H1 (cell line): ENCODE measurements at regions not wholly inside any gene's neighbourhood (a gene's known extent, or its start where the extent isn't known, plus 50 kb on each side); places are given as distances from the start of the nearest gene placed in this dataset.

ENCODE experiments used
- CTCF ChIA-PET: fragments of 300-600 bp; sonication (Branson Sonifier 250); formaldehyde crosslinking; loops from one replicate; lab custom pipeline; 2021; ENCODE audit not compliant: partially characterized antibody; lab: Charles Lee
- POLR2A ChIA-PET: fragments of 300-600 bp; sonication (Branson Sonifier 250); formaldehyde crosslinking; loops from one replicate; lab custom pipeline; 2021; ENCODE audit warnings: inconsistent platforms; ENCODE audit not compliant: partially characterized antibody; lab: Charles Lee
- DNase-seq, 2 experiments: peaks; one replicate each; pipeline versions ENCODE4 v3.0.0 to v3.0.0-alpha.2; 2010 to 2022; ENCODE audit warnings: low spot score in 2 of 2, low read depth in 1 of 2, mixed read lengths in 1 of 2
- FAIRE-seq: peaks from 2 replicates; lab custom pipeline; 2011; peaks lifted over from hg19 to GRCh38; lab: Jason Lieb, UNC
- H2AFZ ChIP-seq: 2 replicates; pipeline ENCODE4 v1.8.1; 2012; ENCODE audit warnings: low read length, inconsistent platforms
- H2AK5ac ChIP-seq: 2 replicates; pipeline ENCODE4 v1.6.1; 2013; ENCODE audit warnings: low read depth, low read length
- H2BK120ac ChIP-seq: replicated peaks from 2 replicates; pipeline ENCODE3; 2013; ENCODE audit warnings: low read depth, low read length, inconsistent platforms
- H2BK12ac ChIP-seq: 2 replicates; pipeline ENCODE4 v1.6.1; 2013; ENCODE audit warnings: low read depth, low read length
- H2BK15ac ChIP-seq: 2 replicates; pipeline ENCODE4 v1.6.1; 2013; ENCODE audit warnings: low read length
- H2BK20ac ChIP-seq: 2 replicates; pipeline ENCODE4 v1.6.1; 2013; ENCODE audit warnings: low read length
- H2BK5ac ChIP-seq: 2 replicates; pipeline ENCODE4 v1.6.1; 2013; ENCODE audit warnings: low read depth, low read length
- H3K14ac ChIP-seq: 2 replicates; pipeline ENCODE4 v1.6.1; 2013; ENCODE audit warnings: inconsistent platforms; ENCODE audit not compliant: insufficient read length
- H3K18ac ChIP-seq: 2 replicates; pipeline ENCODE4 v1.6.1; 2013; ENCODE audit warnings: low read length; ENCODE audit errors: extremely low read depth
- H3K23ac ChIP-seq: 2 replicates; pipeline ENCODE4 v1.6.1; 2013; ENCODE audit warnings: inconsistent platforms; ENCODE audit not compliant: insufficient read length
- H3K23me2 ChIP-seq: 2 replicates; pipeline ENCODE4 v1.6.1; 2013; ENCODE audit warnings: low read depth, low read length
- H3K27ac ChIP-seq: 2 replicates; pipeline ENCODE4 v1.6.1; 2011; ENCODE audit warnings: low read depth, low read length, inconsistent platforms
- H3K27me3 ChIP-seq, 4 experiments: replicated peaks in 1 of 4; 1 replicate in 1 of 4; 2 replicates in 3 of 4; pipeline versions ENCODE4 v1.6.1 to v1.8.1; 2011 to 2013; ENCODE audit warnings: low read length in 3 of 4, mild to moderate bottlenecking in 3 of 4, inconsistent platforms in 2 of 4, mixed read lengths in 2 of 4, moderate library complexity in 1 of 4; ENCODE audit not compliant: control insufficient read depth in 3 of 4, insufficient read depth in 3 of 4; ENCODE audit errors: extremely low read depth in 1 of 4
- H3K36me3 ChIP-seq, 4 experiments: 2 replicates each; pipeline versions ENCODE4 v1.6.1 to v1.8.1; 2011 to 2013; ENCODE audit warnings: mild to moderate bottlenecking in 4 of 4, low read length in 3 of 4, moderate library complexity in 2 of 4, control low read depth in 1 of 4, inconsistent platforms in 1 of 4; ENCODE audit not compliant: insufficient read depth in 4 of 4, control insufficient read depth in 2 of 4
- H3K4ac ChIP-seq: replicated peaks from 2 replicates; pipeline ENCODE3; 2013; ENCODE audit warnings: low read length, low read depth, mixed read lengths, inconsistent platforms; ENCODE audit not compliant: insufficient read length
- H3K4me1 ChIP-seq, 4 experiments: replicated peaks in 1 of 4; 1 replicate in 1 of 4; 2 replicates in 3 of 4; pipeline versions ENCODE4 v1.6.1 to v1.8.1; 2011 to 2013; ENCODE audit warnings: low read length in 3 of 4, inconsistent platforms in 2 of 4, mixed read lengths in 1 of 4; ENCODE audit not compliant: insufficient read depth in 4 of 4, control insufficient read depth in 3 of 4
- H3K4me2 ChIP-seq, 2 experiments: 2 replicates each; pipeline versions ENCODE4 v1.6.1 to v1.8.1; 2011 to 2013; ENCODE audit warnings: low read depth in 2 of 2, low read length in 2 of 2, control low read depth in 1 of 2, inconsistent platforms in 1 of 2, mild to moderate bottlenecking in 1 of 2; ENCODE audit not compliant: insufficient read depth in 1 of 2
- H3K4me3 ChIP-seq, 4 experiments: fragments of 200-600, 300-600 bp in 1 of 4; sonication (generic), shearing (Covaris generic), sonication (Bioruptor Twin) in 1 of 4; 2 replicates each; pipeline versions ENCODE4 v1.5.1 to v1.8.1; 2011 to 2016; ENCODE audit warnings: low read length in 4 of 4, low read depth in 3 of 4, control low read depth in 2 of 4, inconsistent platforms in 2 of 4, mild to moderate bottlenecking in 2 of 4, mixed read lengths in 1 of 4, moderate library complexity in 1 of 4; ENCODE audit not compliant: insufficient read depth in 2 of 4; ENCODE audit errors: extremely low read depth in 1 of 4
- H3K56ac ChIP-seq: replicated peaks from 2 replicates; pipeline ENCODE3; 2013; ENCODE audit warnings: low read depth, mild to moderate bottlenecking, mixed read lengths, low read length, inconsistent platforms; ENCODE audit not compliant: insufficient read length
- H3K79me1 ChIP-seq: 2 replicates; pipeline ENCODE4 v1.6.1; 2013; ENCODE audit warnings: low read depth, low read length, control low read depth
- H3K79me2 ChIP-seq, 2 experiments: 2 replicates each; pipeline versions ENCODE4 v1.6.1 to v1.8.1; 2012 to 2013; ENCODE audit warnings: low read length in 2 of 2, mild to moderate bottlenecking in 2 of 2, inconsistent platforms in 1 of 2; ENCODE audit not compliant: insufficient read depth in 2 of 2, control insufficient read depth in 1 of 2
- H3K9ac ChIP-seq, 4 experiments: replicated peaks in 1 of 4; 1 replicate in 1 of 4; 2 replicates in 3 of 4; pipeline versions ENCODE4 v1.6.1 to v1.8.1; 2011 to 2013; ENCODE audit warnings: low read depth in 3 of 4, low read length in 3 of 4, control low read depth in 2 of 4, mild to moderate bottlenecking in 2 of 4, moderate library complexity in 2 of 4, inconsistent platforms in 1 of 4; ENCODE audit errors: extremely low read depth in 1 of 4
- H3K9me3 ChIP-seq, 2 experiments: 2 replicates each; pipeline versions ENCODE4 v1.6.1 to v1.8.1; 2012 to 2013; ENCODE audit warnings: mild to moderate bottlenecking in 2 of 2, moderate library complexity in 2 of 2, control low read depth in 1 of 2, inconsistent platforms in 1 of 2, low read depth in 1 of 2, low read length in 1 of 2, mixed read lengths in 1 of 2; ENCODE audit not compliant: insufficient read depth in 2 of 2
- H4K20me1 ChIP-seq, 2 experiments: replicated peaks in 1 of 2; 2 replicates each; pipeline versions ENCODE3 to v1.8.1; 2011 to 2013; ENCODE audit warnings: inconsistent platforms in 2 of 2, low read length in 2 of 2, mild to moderate bottlenecking in 1 of 2; ENCODE audit not compliant: insufficient read depth in 2 of 2, control insufficient read depth in 1 of 2
- H4K5ac ChIP-seq: 2 replicates; pipeline ENCODE4 v1.6.1; 2013; ENCODE audit warnings: low read length, low read depth, mixed read lengths, inconsistent platforms; ENCODE audit not compliant: insufficient read length
- H4K8ac ChIP-seq: 2 replicates; pipeline ENCODE4 v1.8.0; 2013; ENCODE audit warnings: mild to moderate bottlenecking, moderate library complexity, low read length, inconsistent platforms; ENCODE audit not compliant: insufficient read depth; ENCODE audit errors: extremely low read depth
- H4K91ac ChIP-seq: replicated peaks from 2 replicates; pipeline ENCODE3; 2013; ENCODE audit warnings: low read length, mixed read lengths, inconsistent platforms; ENCODE audit not compliant: insufficient read length
- ASH2L ChIP-seq: fragments of 200-600, 300-600 bp; sonication (generic); IDR thresholded peaks from one replicate; pipeline ENCODE4 v1.7.1; 2017; ENCODE audit warnings: low read length
- CBX5 ChIP-seq: fragments of 300-800, 300-1000 bp; sonication (generic); IDR thresholded peaks from 2 replicates; pipeline ENCODE4 v1.7.1; 2016; ENCODE audit warnings: antibody characterized with exemption, low read length, low read depth
- GABPA ChIP-seq: IDR thresholded peaks from 2 replicates; pipeline ENCODE4 v1.6.1; 2011; ENCODE audit warnings: mild to moderate bottlenecking, low read length, moderate library complexity, borderline replicate concordance; ENCODE audit not compliant: insufficient read depth
- GTF2F1 ChIP-seq: IDR thresholded peaks from 2 replicates; pipeline ENCODE4 v1.6.1; 2012; ENCODE audit warnings: low read depth, low read length, improper control_type of control experiment, borderline replicate concordance
- HDAC2 ChIP-seq, 2 experiments: fragments of 300-600 bp in 1 of 2; sonication (generic) in 1 of 2; IDR thresholded peaks; 2 replicates each; pipeline ENCODE4 v1.6.1; 2011 to 2012; ENCODE audit warnings: low read depth in 2 of 2, low read length in 2 of 2, mild to moderate bottlenecking in 2 of 2, moderate library complexity in 2 of 2, borderline replicate concordance in 1 of 2, inconsistent platforms in 1 of 2
- NANOG ChIP-seq: IDR thresholded peaks from 2 replicates; pipeline ENCODE4 v1.6.1; 2011; ENCODE audit warnings: low read length, low read depth, mild to moderate bottlenecking, inconsistent platforms; ENCODE audit not compliant: insufficient read depth, poor library complexity, severe bottlenecking
- RNF2 ChIP-seq: fragments of 200-900, 300-1000 bp; sonication (generic); IDR thresholded peaks from 2 replicates; pipeline ENCODE4 v1.7.1; 2016; ENCODE audit warnings: borderline replicate concordance, low read depth, mild to moderate bottlenecking, antibody characterized with exemption, low read length; ENCODE audit not compliant: poor library complexity, severe bottlenecking; ENCODE audit errors: missing control alignments
- SP1 ChIP-seq: IDR thresholded peaks from 2 replicates; pipeline ENCODE4 v1.6.1; 2011; ENCODE audit warnings: low read depth, low read length
- TBP ChIP-seq: IDR thresholded peaks from 2 replicates; pipeline ENCODE4 v1.6.1; 2011; ENCODE audit warnings: low read depth, low read length, improper control_type of control experiment
- TEAD4 ChIP-seq: IDR thresholded peaks from 2 replicates; pipeline ENCODE4 v1.6.1; 2012; ENCODE audit warnings: low read depth, low read length, inconsistent platforms, mixed read lengths
- WGBS, 2 experiments: shearing (Covaris generic) in 1 of 2; methylation state at CpG; one replicate each; pipeline versions ENCODE4 v1.1.6 to v1.1.7; 2013 to 2015; ENCODE audit warnings: low lambda C conversion rate in 2 of 2, mixed read lengths in 2 of 2, inconsistent platforms in 1 of 2, low coverage in 1 of 2, missing lambda C conversion rate in 1 of 2; ENCODE audit not compliant: insufficient replicate concordance in 2 of 2, insufficient coverage in 1 of 2, insufficient read length in 1 of 2; ENCODE audit errors: extremely low coverage in 1 of 2, missing lambda C conversion rate in 1 of 2; 5-methylcytosine and 5-hydroxymethylcytosine counted together
- TF ChIP-seq, protein P1 (sequence below): IDR thresholded peaks from 2 replicates; pipeline ENCODE4 v1.6.1; 2012; ENCODE audit warnings: low read length, inconsistent platforms
- TF ChIP-seq, protein P2 (sequence below): IDR thresholded peaks from 2 replicates; pipeline ENCODE4 v1.6.1; 2011; ENCODE audit warnings: low read length, improper control_type of control experiment

DNA sequence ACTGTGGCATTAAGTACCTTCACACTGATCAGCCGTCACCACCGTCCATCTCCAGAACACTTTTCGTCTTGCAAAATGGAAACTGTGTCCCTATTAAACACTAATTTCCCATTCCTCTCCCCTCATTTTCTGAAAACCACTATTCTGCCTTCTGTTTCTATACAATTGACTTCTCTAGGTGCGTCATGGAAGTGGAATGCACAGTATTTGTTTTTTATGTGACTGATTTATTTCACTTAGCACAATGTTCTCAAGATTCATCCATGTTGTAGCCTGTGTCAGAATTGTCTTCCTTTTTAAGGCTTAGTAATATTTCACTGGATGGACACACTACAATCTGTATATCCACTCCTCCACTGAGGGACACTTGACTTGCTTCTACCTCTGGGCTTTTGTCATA is 53.8 kb upstream of the PDE10A start:
- Histone ChIP-seq H3K4me3 (no peak overlapping the region), H3K23ac (no peak overlapping the region), H3K4me2 (no peak overlapping the region), H2BK15ac (no peak overlapping the region), H3K4me1 (no peaks in the 10 kb centered on the region), H2BK5ac (no peak overlapping the region), H2AK5ac (no peak overlapping the region), H3K18ac (no peak overlapping the region), H2BK120ac (no peak overlapping the region), H2BK12ac (no peak overlapping the region), H3K36me3 (no peaks in the 10 kb centered on the region), H4K5ac (no peak overlapping the region), H4K20me1 (no peaks in the 10 kb centered on the region), H3K27me3 (no peaks in the 10 kb centered on the region), H3K79me1 (no peaks in the 10 kb centered on the region), H3K23me2 (no peaks in the 10 kb centered on the region), H3K9ac (no peak overlapping the region), H3K4ac (no peak overlapping the region), H2AFZ (no peak overlapping the region), H4K91ac (no peak overlapping the region), H3K79me2 (no peaks in the 10 kb centered on the region), H3K9me3 (no peaks in the 10 kb centered on the region), H3K14ac (no peak overlapping the region), H3K27ac (no peak overlapping the region), H3K56ac (no peak overlapping the region), H2BK20ac (no peak overlapping the region), H4K8ac (no peak overlapping the region)
- FAIRE-seq (no peak), DNase-seq (no peak)
- ChIA-PET CTCF (no interaction called here), POLR2A (no interaction called here)
- 96% methylated on average over 4 of the region's 4 CpGs; no CpG with 5 or more reads in 1 of the 2 experiments for WGBS, 2 experiments
- TF ChIP-seq ASH2L (no peak), NANOG (no peak), RNF2 (no peak), CBX5 (no peak), TBP (no peak), GABPA (no peak), GTF2F1 (no peak), HDAC2 (IDR thresholded peaks at IDR 0.05; ENCODE audit: borderline replicate concordance in 1 of 2, low read depth in 2 of 2, low read length in 2 of 2) (no peak), SP1 (no peak), TEAD4 (no peak)
- TF ChIP-seq, protein P1, sequence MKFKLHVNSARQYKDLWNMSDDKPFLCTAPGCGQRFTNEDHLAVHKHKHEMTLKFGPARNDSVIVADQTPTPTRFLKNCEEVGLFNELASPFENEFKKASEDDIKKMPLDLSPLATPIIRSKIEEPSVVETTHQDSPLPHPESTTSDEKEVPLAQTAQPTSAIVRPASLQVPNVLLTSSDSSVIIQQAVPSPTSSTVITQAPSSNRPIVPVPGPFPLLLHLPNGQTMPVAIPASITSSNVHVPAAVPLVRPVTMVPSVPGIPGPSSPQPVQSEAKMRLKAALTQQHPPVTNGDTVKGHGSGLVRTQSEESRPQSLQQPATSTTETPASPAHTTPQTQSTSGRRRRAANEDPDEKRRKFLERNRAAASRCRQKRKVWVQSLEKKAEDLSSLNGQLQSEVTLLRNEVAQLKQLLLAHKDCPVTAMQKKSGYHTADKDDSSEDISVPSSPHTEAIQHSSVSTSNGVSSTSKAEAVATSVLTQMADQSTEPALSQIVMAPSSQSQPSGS: no peak
- TF ChIP-seq, protein P2, sequence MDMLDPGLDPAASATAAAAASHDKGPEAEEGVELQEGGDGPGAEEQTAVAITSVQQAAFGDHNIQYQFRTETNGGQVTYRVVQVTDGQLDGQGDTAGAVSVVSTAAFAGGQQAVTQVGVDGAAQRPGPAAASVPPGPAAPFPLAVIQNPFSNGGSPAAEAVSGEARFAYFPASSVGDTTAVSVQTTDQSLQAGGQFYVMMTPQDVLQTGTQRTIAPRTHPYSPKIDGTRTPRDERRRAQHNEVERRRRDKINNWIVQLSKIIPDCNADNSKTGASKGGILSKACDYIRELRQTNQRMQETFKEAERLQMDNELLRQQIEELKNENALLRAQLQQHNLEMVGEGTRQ: no peak
